SK-N-SH treated with all-trans-retinoic acid at 6 μM for 48 hours (cell line): ENCODE measurements at regions not wholly inside any gene's neighbourhood (a gene's known extent, or its start where the extent isn't known, plus 50 kb on each side); places are given as distances from the start of the nearest gene placed in this dataset.

Experiments used
- ARNTL ChIP-seq: fragments of 450-650 bp; formaldehyde crosslinking; IDR thresholded peaks from 2 replicates; pipeline ENCODE4 v1.5.0; 2020; ENCODE audit warnings: low read depth, mild to moderate bottlenecking, moderate library complexity, borderline replicate concordance
- ESRRG ChIP-seq: fragments of 250-450 bp; sonication (Bioruptor Pico); IDR thresholded peaks from 2 replicates; pipeline ENCODE4 v1.6.1; 2021; ENCODE audit warnings: mild to moderate bottlenecking
- GLIS3 ChIP-seq: fragments of 250-450 bp; sonication (Bioruptor Pico); IDR thresholded peaks from 2 replicates; pipeline ENCODE4 v1.5.0; 2020; ENCODE audit warnings: mild to moderate bottlenecking, moderate library complexity
- ISL1 ChIP-seq: fragments of 250-450 bp; sonication (Bioruptor Pico); IDR thresholded peaks from 2 replicates; pipeline ENCODE4 v2.1.2; 2022; ENCODE audit warnings: mild to moderate bottlenecking, moderate library complexity
- RARB ChIP-seq: fragments of 250-450 bp; sonication (Bioruptor Pico); IDR thresholded peaks from 2 replicates; pipeline ENCODE4 v1.8.0; 2021; ENCODE audit warnings: mild to moderate bottlenecking, moderate library complexity
- TCF4 ChIP-seq: fragments of 250-450 bp; sonication (Bioruptor Pico); IDR thresholded peaks from 2 replicates; pipeline ENCODE4 v1.8.0; 2021; ENCODE audit warnings: mild to moderate bottlenecking, moderate library complexity, borderline replicate concordance
- ZFP3 ChIP-seq: fragments of 250-450 bp; sonication (Bioruptor Pico); IDR thresholded peaks from 2 replicates; pipeline ENCODE4 v1.5.0; 2020; ENCODE audit warnings: mild to moderate bottlenecking, moderate library complexity
- ZNF565 ChIP-seq: fragments of 450-650 bp; formaldehyde crosslinking; conservative IDR thresholded peaks from 2 replicates; pipeline ENCODE4 v1.5.0; 2020; ENCODE audit warnings: low read depth, mild to moderate bottlenecking, moderate library complexity
- ZNF70 ChIP-seq: fragments of 450-650 bp; formaldehyde crosslinking; IDR thresholded peaks from 2 replicates; pipeline ENCODE4 v1.5.0; 2020; ENCODE audit warnings: mild to moderate bottlenecking, moderate library complexity
- ZNF8 ChIP-seq: fragments of 450-650 bp; formaldehyde crosslinking; IDR thresholded peaks from 2 replicates; pipeline ENCODE4 v1.5.0; 2020; ENCODE audit warnings: mild to moderate bottlenecking, moderate library complexity
- TF ChIP-seq, protein P1 (sequence below): fragments of 250-450 bp; sonication (Bioruptor Pico); IDR thresholded peaks from 2 replicates; pipeline ENCODE4 v1.8.0; 2020; ENCODE audit warnings: mild to moderate bottlenecking, moderate library complexity, borderline replicate concordance
- TF ChIP-seq, protein P2 (sequence below): fragments of 250-450 bp; sonication (Bioruptor Pico); IDR thresholded peaks from 2 replicates; pipeline ENCODE4 v1.5.1; 2020; ENCODE audit warnings: low read depth, mild to moderate bottlenecking, moderate library complexity
- TF ChIP-seq, protein P3 (sequence below): fragments of 250-450 bp; sonication (Bioruptor Pico); IDR thresholded peaks from 2 replicates; pipeline ENCODE4 v1.8.0; 2021; ENCODE audit warnings: low read depth, mild to moderate bottlenecking, moderate library complexity, borderline replicate concordance

DNA sequence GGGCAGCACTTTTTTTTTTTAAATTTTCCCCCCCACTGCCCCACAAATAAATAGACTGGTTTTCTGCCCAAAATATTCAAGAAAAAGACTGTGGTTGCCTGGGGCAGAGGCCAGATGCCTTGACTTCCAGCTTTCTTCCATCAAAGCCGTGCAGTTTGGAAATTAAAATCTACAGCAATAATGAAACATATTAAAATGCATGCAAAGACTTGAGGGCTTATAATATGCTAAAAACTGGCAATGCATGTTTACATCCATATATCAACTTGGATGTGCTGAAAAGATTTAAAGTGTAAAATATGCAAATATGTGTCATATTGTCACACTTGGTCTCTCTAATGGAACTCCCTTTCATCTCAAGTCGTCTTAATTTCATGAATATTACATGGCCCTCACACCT lies 2036.2 kb upstream of the PIK3C3 start:
- TF ChIP-seq RARB (no peak), ZNF70 (CRISPR knock-in tag) (no peak), GLIS3 (CRISPR knock-in tag) (no peak), ISL1 (no peak), ZNF8 (CRISPR knock-in tag) (no peak), ZFP3 (no peak), ARNTL (CRISPR knock-in tag) (no peak), ZNF565 (CRISPR knock-in tag) (no peak), TCF4 (CRISPR knock-in tag) (no peak), ESRRG (CRISPR knock-in tag) (no peak)
- TF ChIP-seq, protein P1, sequence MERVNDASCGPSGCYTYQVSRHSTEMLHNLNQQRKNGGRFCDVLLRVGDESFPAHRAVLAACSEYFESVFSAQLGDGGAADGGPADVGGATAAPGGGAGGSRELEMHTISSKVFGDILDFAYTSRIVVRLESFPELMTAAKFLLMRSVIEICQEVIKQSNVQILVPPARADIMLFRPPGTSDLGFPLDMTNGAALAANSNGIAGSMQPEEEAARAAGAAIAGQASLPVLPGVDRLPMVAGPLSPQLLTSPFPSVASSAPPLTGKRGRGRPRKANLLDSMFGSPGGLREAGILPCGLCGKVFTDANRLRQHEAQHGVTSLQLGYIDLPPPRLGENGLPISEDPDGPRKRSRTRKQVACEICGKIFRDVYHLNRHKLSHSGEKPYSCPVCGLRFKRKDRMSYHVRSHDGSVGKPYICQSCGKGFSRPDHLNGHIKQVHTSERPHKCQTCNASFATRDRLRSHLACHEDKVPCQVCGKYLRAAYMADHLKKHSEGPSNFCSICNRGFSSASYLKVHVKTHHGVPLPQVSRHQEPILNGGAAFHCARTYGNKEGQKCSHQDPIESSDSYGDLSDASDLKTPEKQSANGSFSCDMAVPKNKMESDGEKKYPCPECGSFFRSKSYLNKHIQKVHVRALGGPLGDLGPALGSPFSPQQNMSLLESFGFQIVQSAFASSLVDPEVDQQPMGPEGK (CRISPR knock-in tag) = no peak
- TF ChIP-seq, protein P2, sequence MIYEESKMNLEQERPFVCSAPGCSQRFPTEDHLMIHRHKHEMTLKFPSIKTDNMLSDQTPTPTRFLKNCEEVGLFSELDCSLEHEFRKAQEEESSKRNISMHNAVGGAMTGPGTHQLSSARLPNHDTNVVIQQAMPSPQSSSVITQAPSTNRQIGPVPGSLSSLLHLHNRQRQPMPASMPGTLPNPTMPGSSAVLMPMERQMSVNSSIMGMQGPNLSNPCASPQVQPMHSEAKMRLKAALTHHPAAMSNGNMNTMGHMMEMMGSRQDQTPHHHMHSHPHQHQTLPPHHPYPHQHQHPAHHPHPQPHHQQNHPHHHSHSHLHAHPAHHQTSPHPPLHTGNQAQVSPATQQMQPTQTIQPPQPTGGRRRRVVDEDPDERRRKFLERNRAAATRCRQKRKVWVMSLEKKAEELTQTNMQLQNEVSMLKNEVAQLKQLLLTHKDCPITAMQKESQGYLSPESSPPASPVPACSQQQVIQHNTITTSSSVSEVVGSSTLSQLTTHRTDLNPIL (CRISPR knock-in tag) = no peak
- TF ChIP-seq, protein P3, sequence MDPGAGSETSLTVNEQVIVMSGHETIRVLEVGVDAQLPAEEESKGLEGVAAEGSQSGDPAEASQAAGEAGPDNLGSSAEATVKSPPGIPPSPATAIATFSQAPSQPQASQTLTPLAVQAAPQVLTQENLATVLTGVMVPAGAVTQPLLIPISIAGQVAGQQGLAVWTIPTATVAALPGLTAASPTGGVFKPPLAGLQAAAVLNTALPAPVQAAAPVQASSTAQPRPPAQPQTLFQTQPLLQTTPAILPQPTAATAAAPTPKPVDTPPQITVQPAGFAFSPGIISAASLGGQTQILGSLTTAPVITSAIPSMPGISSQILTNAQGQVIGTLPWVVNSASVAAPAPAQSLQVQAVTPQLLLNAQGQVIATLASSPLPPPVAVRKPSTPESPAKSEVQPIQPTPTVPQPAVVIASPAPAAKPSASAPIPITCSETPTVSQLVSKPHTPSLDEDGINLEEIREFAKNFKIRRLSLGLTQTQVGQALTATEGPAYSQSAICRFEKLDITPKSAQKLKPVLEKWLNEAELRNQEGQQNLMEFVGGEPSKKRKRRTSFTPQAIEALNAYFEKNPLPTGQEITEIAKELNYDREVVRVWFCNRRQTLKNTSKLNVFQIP (CRISPR knock-in tag) = no peak
